Vagina (tissue), 2 donors: ENCODE measurements at regions not wholly inside any gene's neighbourhood (a gene's known extent, or its start where the extent isn't known, plus 50 kb on each side); places are given as distances from the start of the nearest gene placed in this dataset.

Experiments used
- CTCF ChIP-seq, 3 experiments: fragments of 450-650 bp in 2 of 3; fragments of 200-600 bp in 1 of 3; sonication (generic) in 1 of 3; IDR thresholded peaks; one replicate each; pipeline ENCODE4 v1.5.1; 2017 to 2019; ENCODE audit warnings: antibody characterized with exemption in 3 of 3, mild to moderate bottlenecking in 2 of 3, moderate library complexity in 2 of 3
- POLR2A ChIP-seq, 2 donors: fragments of 450-650 bp; IDR thresholded peaks; one replicate each; pipeline ENCODE4 v1.6.1; 2017; ENCODE audit warnings: antibody characterized with exemption in 2 of 2, mild to moderate bottlenecking in 2 of 2, moderate library complexity in 2 of 2
- POLR2AphosphoS5 ChIP-seq, 2 donors: sonication (generic); formaldehyde crosslinking; IDR thresholded peaks; one replicate each; pipeline ENCODE4 v1.9.0; 2017; ENCODE audit warnings: antibody characterized with exemption in 2 of 2, mild to moderate bottlenecking in 2 of 2, low read depth in 1 of 2; ENCODE audit not compliant: insufficient read depth in 1 of 2

GRCh38 chr12:30110958-30111586, 327.3 kb upstream of the TMTC1 start:
- TF ChIP-seq CTCF (IDR thresholded peaks at IDR 0.05) (no peak), POLR2A (IDR thresholded peaks at IDR 0.05) (no peak), POLR2AphosphoS5 (IDR thresholded peaks at IDR 0.05; ENCODE audit: insufficient read depth in 1 of 2, low read depth in 1 of 2) (no peak)
